PC-3 (cell line): ENCODE measurements at regions not wholly inside any gene's neighbourhood (a gene's known extent, or its start where the extent isn't known, plus 50 kb on each side); places are given as distances from the start of the nearest gene placed in this dataset.

Experiments used
- ATAC-seq: fragments of 200-7000 bp; cut with Tn5 transposase; 2 replicates; pipeline ENCODE4 v1.9.1; 2020; ENCODE audit warnings: mild to moderate bottlenecking, moderate library complexity
- BruUV-seq: library from RNA; stranded (reverse); fragments of 400-500 nt; replicated peaks from 2 replicates; lab custom pipeline; 2021; lab: Mats Ljungman, UMichigan
- CTCF ChIA-PET: fragments of 300-600 bp; sonication (Branson Sonifier 250); formaldehyde crosslinking; loops from one replicate; lab custom pipeline; 2022; ENCODE audit warnings: antibody characterized with exemption; lab: Charles Lee
- POLR2A ChIA-PET: fragments of 300-600 bp; sonication (Branson Sonifier 250); formaldehyde crosslinking; loops from one replicate; lab custom pipeline; 2022; ENCODE audit warnings: antibody characterized with exemption; ENCODE audit not compliant: unreplicated experiment; lab: Charles Lee
- DNase-seq: peaks from one replicate; pipeline ENCODE4 v3.0.0-alpha.2; 2015
- H2AFZ ChIP-seq: fragments of 300-600 bp; sonication (generic); 2 replicates; pipeline ENCODE4 v1.6.0; 2016; ENCODE audit warnings: antibody characterized with exemption, low read length
- H3F3A ChIP-seq: fragments of 300-600 bp; sonication (generic); one replicate; pipeline ENCODE4 v1.6.0; 2017; ENCODE audit warnings: antibody characterized with exemption, low read length, control low read depth, mild to moderate bottlenecking; ENCODE audit not compliant: unreplicated experiment
- H3K27ac ChIP-seq: fragments of 300-600 bp; sonication (generic); 2 replicates; pipeline ENCODE4 v1.5.1; 2016; ENCODE audit warnings: mild to moderate bottlenecking, low read length
- H3K27me3 ChIP-seq: fragments of 300-600 bp; sonication (generic); 2 replicates; pipeline ENCODE4 v1.6.1; 2016; ENCODE audit warnings: low read length, mixed read lengths
- H3K36me3 ChIP-seq: fragments of 300-600 bp; sonication (generic); 2 replicates; pipeline ENCODE4 v1.6.1; 2016; ENCODE audit warnings: low read depth, mixed run types, low read length, mixed read lengths
- H3K4me1 ChIP-seq: fragments of 300-600 bp; sonication (generic); 2 replicates; pipeline ENCODE4 v1.5.1; 2016; ENCODE audit warnings: low read length; ENCODE audit not compliant: insufficient read depth
- H3K4me2 ChIP-seq: fragments of 300-600 bp; sonication (generic); 2 replicates; pipeline ENCODE4 v1.6.0; 2016; ENCODE audit warnings: low read length
- H3K4me3 ChIP-seq: fragments of 300-600 bp; sonication (generic); 2 replicates; pipeline ENCODE4 v1.5.1; 2016; ENCODE audit warnings: mild to moderate bottlenecking, low read length, mixed read lengths
- H3K79me2 ChIP-seq: fragments of 300-600 bp; sonication (generic); 2 replicates; pipeline ENCODE4 v1.6.1; 2017; ENCODE audit warnings: low read length, mixed read lengths
- H3K9ac ChIP-seq: fragments of 300-600 bp; sonication (generic); 2 replicates; pipeline ENCODE4 v1.6.0; 2016; ENCODE audit warnings: mild to moderate bottlenecking, low read length
- H3K9me2 ChIP-seq: fragments of 300-600 bp; sonication (generic); replicated peaks from 2 replicates; pipeline ENCODE4 v1.6.1; 2016; ENCODE audit warnings: mixed run types, low read length, mixed read lengths
- H3K9me3 ChIP-seq: fragments of 300-600 bp; sonication (generic); 2 replicates; pipeline ENCODE4 v1.6.1; 2016; ENCODE audit warnings: low read length, mixed read lengths
- H4K20me1 ChIP-seq: fragments of 300-600 bp; sonication (generic); 2 replicates; pipeline ENCODE4 v1.6.1; 2016; ENCODE audit warnings: low read length, mixed read lengths
- CTCF ChIP-seq: fragments of 300-600 bp; sonication (generic); conservative IDR thresholded peaks from 2 replicates; pipeline ENCODE4 v1.5.1; 2017; ENCODE audit warnings: antibody characterized with exemption, low read depth, mild to moderate bottlenecking, low read length
- EZH2 ChIP-seq: fragments of 300-600 bp; sonication (generic); IDR thresholded peaks from one replicate; pipeline ENCODE4 v1.6.1; 2017; ENCODE audit warnings: antibody characterized with exemption, mild to moderate bottlenecking, low read length; ENCODE audit not compliant: unreplicated experiment
- EZH2phosphoT487 ChIP-seq: fragments of 300-600 bp; sonication (generic); IDR thresholded peaks from 2 replicates; pipeline ENCODE4 v1.6.1; 2018; ENCODE audit warnings: mild to moderate bottlenecking, antibody characterized with exemption, low read length, borderline replicate concordance
- intact Hi-C: fragments of 100-400 bp; cut with micrococcal nuclease; formaldehyde crosslinking; loops from 2 replicates; pipeline ENCODE4 v1.9.0; 2023

GRCh38 chr17:12584727-12585126 lies 81.0 kb upstream of the MYOCD start:
- Histone ChIP-seq H3K4me3 (no peak overlapping the region), H3K36me3 (no peaks in the 10 kb centered on the region), H3K9ac (no peak overlapping the region), H3K27ac (no peak overlapping the region), H2AFZ (no peak overlapping the region), H3K4me2 (no peak overlapping the region), H3K9me3 (0 out of 2 replicates have a peak, but pooled peaks cover 4% of the 10 kb centered on the region), H3K27me3 (no peaks in the 10 kb centered on the region), H3K4me1 (no peaks in the 10 kb centered on the region), H3K79me2 (no peaks in the 10 kb centered on the region), H3K9me2 (no peaks in the 10 kb centered on the region), H3F3A (no peaks in the 10 kb centered on the region), H4K20me1 (no peaks in the 10 kb centered on the region)
- TF ChIP-seq EZH2phosphoT487 (no peak), CTCF (no peak), EZH2 (no peak)
- ATAC-seq = no peak
- no TSS peak for BruUV-seq
- POLR2A ChIA-PET = no interaction called here
- intact Hi-C loops = no loop called here
- no peak for DNase-seq
- CTCF ChIA-PET = no interaction called here

GRCh38 chr17:12588531-12588930 lies 77.2 kb upstream of the MYOCD start:
- TF ChIP-seq EZH2phosphoT487 (no peak), CTCF (no peak), EZH2 (no peak)
- Histone ChIP-seq H3K4me3 (no peak overlapping the region), H3K27me3 (0 out of 2 replicates have a peak, but pooled peaks cover 6% of the 10 kb centered on the region), H3K36me3 (no peaks in the 10 kb centered on the region), H3K4me1 (no peaks in the 10 kb centered on the region), H3K9me2 (no peaks in the 10 kb centered on the region), H4K20me1 (no peaks in the 10 kb centered on the region), H3F3A (no peaks in the 10 kb centered on the region), H3K27ac (no peak overlapping the region), H3K79me2 (no peaks in the 10 kb centered on the region), H2AFZ (no peak overlapping the region), H3K4me2 (no peak overlapping the region), H3K9me3 (peaks cover 9% of the 10 kb centered on the region; the same call in 1 of the 2 replicates), H3K9ac (no peak overlapping the region)
- intact Hi-C loops = no loop called here
- ATAC-seq = no peak
- ChIA-PET CTCF (no interaction called here), POLR2A (no interaction called here)
- no peak for DNase-seq
- no TSS peak for BruUV-seq

GRCh38 chr17:12590417-12590816 lies 75.3 kb upstream of the MYOCD start:
- Histone ChIP-seq H3K9ac (no peak overlapping the region), H3F3A (no peaks in the 10 kb centered on the region), H3K27me3 (peaks cover 6% of the 10 kb centered on the region; the same call in 1 of the 2 replicates), H3K36me3 (no peaks in the 10 kb centered on the region), H3K9me2 (no peaks in the 10 kb centered on the region), H3K4me3 (no peak overlapping the region), H4K20me1 (no peaks in the 10 kb centered on the region), H3K79me2 (no peaks in the 10 kb centered on the region), H3K4me2 (no peak overlapping the region), H3K27ac (no peak overlapping the region), H3K9me3 (peaks cover 9% of the 10 kb centered on the region; the same call in 1 of the 2 replicates), H2AFZ (no peak overlapping the region), H3K4me1 (no peaks in the 10 kb centered on the region)
- ChIA-PET POLR2A (no interaction called here), CTCF (no interaction called here)
- no TSS peak for BruUV-seq
- ATAC-seq (no peak), DNase-seq (no peak)
- intact Hi-C loops = no loop called here
- TF ChIP-seq CTCF (no peak), EZH2phosphoT487 (no peak), EZH2 (no peak)
